ENCODE measurements at regions not wholly inside any gene's neighbourhood (a gene's known extent, or its start where the extent isn't known, plus 50 kb on each side); places are given as distances from the start of the nearest gene placed in this dataset.

- no peak overlapping the region for H3K4me2 ChIP-seq (ENCODE audit: extremely low read depth, insufficient read depth, low read length)
- TF ChIP-seq CTCF (conservative IDR thresholded peaks at IDR 0.05 in 1 of 2, IDR thresholded peaks at IDR 0.05 in 1 of 2; ENCODE audit: low read depth in 1 of 2, low read length in 2 of 2) = no peak
- no peak overlapping the region for H2AFZ ChIP-seq (ENCODE audit: low read length)
- H3K4me3 ChIP-seq (replicated peaks in 1 of 4; ENCODE audit: control extremely low read depth in 1 of 4, insufficient read depth in 1 of 4, low read depth in 3 of 4, low read length in 4 of 4) = no peak overlapping the region
- H3K79me2 ChIP-seq (ENCODE audit: control insufficient read depth, insufficient read depth, low read length) = no peaks in the 10 kb centered on the region
- H3K27ac ChIP-seq (ENCODE audit: insufficient read depth, low read length) = no peak overlapping the region
- H4K20me1 ChIP-seq (ENCODE audit: control insufficient read depth, extremely low read depth, insufficient read depth, low read length) = no peaks in the 10 kb centered on the region
- peaks cover 3% of the 10 kb centered on the region for H3K4me1 ChIP-seq (ENCODE audit: control insufficient read depth, extremely low read depth, insufficient read depth, low read length)
- H3K9ac ChIP-seq (ENCODE audit: insufficient read depth, low read length) = no peak overlapping the region
- H3K36me3 ChIP-seq (ENCODE audit: control insufficient read depth, insufficient read depth, low read length) = no peaks in the 10 kb centered on the region
- peaks cover under 1% of the 10 kb centered on the region for H3K27me3 ChIP-seq (ENCODE audit: control insufficient read depth, insufficient read depth, low read length)
- no peak for DNase-seq (ENCODE audit: low read depth in 2 of 2)
- H3K9me3 ChIP-seq (ENCODE audit: control insufficient read depth, insufficient read depth, low read depth, low read length) = no peaks in the 10 kb centered on the region
Measured at GRCh38 chr2:126781206-126781605, 117.5 kb upstream of the TEX51 start.

GRCh38 chr2:126781806-126782205, 116.9 kb upstream of the TEX51 start:
- Histone ChIP-seq H3K27ac (ENCODE audit: insufficient read depth, low read length) (no peak overlapping the region), H2AFZ (ENCODE audit: low read length) (no peak overlapping the region), H4K20me1 (ENCODE audit: control insufficient read depth, extremely low read depth, insufficient read depth, low read length) (no peaks in the 10 kb centered on the region), H3K4me1 (ENCODE audit: control insufficient read depth, extremely low read depth, insufficient read depth, low read length) (peaks cover 3% of the 10 kb centered on the region), H3K36me3 (ENCODE audit: control insufficient read depth, insufficient read depth, low read length) (no peaks in the 10 kb centered on the region), H3K79me2 (ENCODE audit: control insufficient read depth, insufficient read depth, low read length) (no peaks in the 10 kb centered on the region), H3K27me3 (ENCODE audit: control insufficient read depth, insufficient read depth, low read length) (no peaks in the 10 kb centered on the region), H3K4me3 (replicated peaks in 1 of 4; ENCODE audit: control extremely low read depth in 1 of 4, insufficient read depth in 1 of 4, low read depth in 3 of 4, low read length in 4 of 4) (no peak overlapping the region), H3K9me3 (ENCODE audit: control insufficient read depth, insufficient read depth, low read depth, low read length) (no peaks in the 10 kb centered on the region), H3K9ac (ENCODE audit: insufficient read depth, low read length) (no peak overlapping the region), H3K4me2 (ENCODE audit: extremely low read depth, insufficient read depth, low read length) (no peak overlapping the region)
- no peak for TF ChIP-seq CTCF (conservative IDR thresholded peaks at IDR 0.05 in 1 of 2, IDR thresholded peaks at IDR 0.05 in 1 of 2; ENCODE audit: low read depth in 1 of 2, low read length in 2 of 2)
- no peak for TF ChIP-seq EZH2 (IDR thresholded peaks at IDR 0.05; ENCODE audit: low read length, missing control alignments)
- no peak for DNase-seq (ENCODE audit: low read depth in 2 of 2)

- no peak overlapping the region for H3K9ac ChIP-seq (ENCODE audit: insufficient read depth, low read length)
- no peak overlapping the region for H3K27ac ChIP-seq (ENCODE audit: insufficient read depth, low read length)
- H3K27me3 ChIP-seq (ENCODE audit: control insufficient read depth, insufficient read depth, low read length) = no peaks in the 10 kb centered on the region
- H4K20me1 ChIP-seq (ENCODE audit: control insufficient read depth, extremely low read depth, insufficient read depth, low read length) = no peaks in the 10 kb centered on the region
- H2AFZ ChIP-seq (ENCODE audit: low read length) = no peak overlapping the region
- DNase-seq (ENCODE audit: low read depth in 2 of 2) = no peak
- TF ChIP-seq CTCF (conservative IDR thresholded peaks at IDR 0.05 in 1 of 2, IDR thresholded peaks at IDR 0.05 in 1 of 2; ENCODE audit: low read depth in 1 of 2, low read length in 2 of 2) (no peak), EZH2 (IDR thresholded peaks at IDR 0.05; ENCODE audit: low read length, missing control alignments) (no peak)
- H3K36me3 ChIP-seq (ENCODE audit: control insufficient read depth, insufficient read depth, low read length) = no peaks in the 10 kb centered on the region
- no peak overlapping the region for H3K4me3 ChIP-seq (replicated peaks in 1 of 4; ENCODE audit: control extremely low read depth in 1 of 4, insufficient read depth in 1 of 4, low read depth in 3 of 4, low read length in 4 of 4)
- H3K9me3 ChIP-seq (ENCODE audit: control insufficient read depth, insufficient read depth, low read depth, low read length) = no peaks in the 10 kb centered on the region
- H3K4me2 ChIP-seq (ENCODE audit: extremely low read depth, insufficient read depth, low read length) = no peak overlapping the region
- no peaks in the 10 kb centered on the region for H3K4me1 ChIP-seq (ENCODE audit: control insufficient read depth, extremely low read depth, insufficient read depth, low read length)
- H3K79me2 ChIP-seq (ENCODE audit: control insufficient read depth, insufficient read depth, low read length) = no peaks in the 10 kb centered on the region
Measured at GRCh38 chr2:126782648-126783047, 116.0 kb upstream of the TEX51 start.
